Peyer's patch (tissue), 4 donors: ENCODE measurements at regions not wholly inside any gene's neighbourhood (a gene's known extent, or its start where the extent isn't known, plus 50 kb on each side); places are given as distances from the start of the nearest gene placed in this dataset.

Experiments used
- DNase-seq, 3 donors: peaks; one replicate each; pipeline ENCODE4 v3.0.0-alpha.2; 2017 to 2019
- H3K27ac ChIP-seq, 4 donors: fragments of 200-600 bp; sonication (generic); one replicate each; pipeline ENCODE4 v1.5.1; 2016 to 2019
- H3K27me3 ChIP-seq, 2 donors: fragments of 200-600 bp; sonication (generic); one replicate each; pipeline ENCODE4 v1.5.1; 2019
- H3K36me3 ChIP-seq, 3 donors: fragments of 200-600 bp; sonication (generic); one replicate each; pipeline ENCODE4 v1.5.1; 2016 to 2019
- H3K4me1 ChIP-seq, 4 donors: fragments of 200-600 bp; sonication (generic); one replicate each; pipeline ENCODE4 v1.5.1; 2016 to 2019
- H3K4me3 ChIP-seq, 4 donors: fragments of 200-600 bp; sonication (generic); 1 replicate in 3 of 4; 2 replicates in 1 of 4; pipeline ENCODE4 v1.5.1; 2016 to 2019; ENCODE audit warnings: mild to moderate bottlenecking in 1 of 4
- H3K9me3 ChIP-seq, 4 donors: fragments of 200-600 bp; sonication (generic); one replicate each; pipeline ENCODE4 v1.5.1; 2016 to 2019; ENCODE audit warnings: mild to moderate bottlenecking in 1 of 4
- CTCF ChIP-seq, 6 experiments: fragments of 450-650 bp in 4 of 6; fragments of 200-600 bp in 2 of 6; sonication (generic) in 1 of 6; IDR thresholded peaks; one replicate each; pipeline ENCODE4 v1.5.1; 2017 to 2019; ENCODE audit warnings: antibody characterized with exemption in 6 of 6, mild to moderate bottlenecking in 3 of 6, moderate library complexity in 1 of 6
- POLR2A ChIP-seq, 2 donors: fragments of 450-650 bp; IDR thresholded peaks; one replicate each; pipeline ENCODE4 v1.5.1; 2017; ENCODE audit warnings: antibody characterized with exemption in 2 of 2, mild to moderate bottlenecking in 2 of 2, moderate library complexity in 2 of 2

DNA sequence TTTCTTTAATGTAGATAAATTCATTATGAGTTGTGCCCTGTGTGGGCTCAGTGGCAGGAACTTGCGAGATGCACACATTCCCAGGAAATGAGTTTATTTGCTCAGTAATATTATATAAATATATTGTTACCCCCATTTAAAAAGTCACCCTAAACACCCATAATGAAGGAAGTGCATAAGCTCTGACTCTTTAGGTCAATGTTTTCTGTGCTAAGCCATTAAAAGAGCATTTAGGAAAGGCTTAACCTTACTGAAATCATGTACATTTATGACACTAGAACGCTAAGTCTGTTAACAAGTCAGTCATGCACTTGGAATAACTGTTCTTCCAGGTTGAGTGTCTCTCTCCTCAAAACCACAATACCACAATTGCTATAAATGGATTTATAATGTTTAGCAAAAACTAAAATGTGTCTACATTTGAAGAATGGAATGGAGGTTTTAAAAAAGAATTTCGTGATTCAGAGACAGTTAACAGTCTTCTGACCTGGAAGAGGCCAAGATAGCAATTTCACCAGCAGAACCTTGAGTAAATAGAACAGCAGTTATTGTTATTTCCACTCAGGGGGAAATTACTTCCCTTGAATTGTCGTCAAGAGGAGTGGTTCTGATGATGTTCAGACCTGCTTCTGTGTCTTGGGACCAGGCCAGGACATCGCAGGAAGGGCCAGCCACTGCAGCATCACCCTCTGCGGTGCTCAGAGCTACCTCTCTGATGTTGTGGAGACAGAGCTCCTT lies 91.1 kb upstream of the VEGFC start:
- H3K4me1 ChIP-seq, result no peaks in the 10 kb centered on the region
- DNase-seq, result no peak
- peaks cover 0 to 3% (median 0%) of the 10 kb centered on the region in 4 donors for H3K9me3 ChIP-seq
- H3K36me3 ChIP-seq, result no peaks in the 10 kb centered on the region
- no peak for TF ChIP-seq CTCF (IDR thresholded peaks at IDR 0.05)
- TF ChIP-seq POLR2A (IDR thresholded peaks at IDR 0.05), result no peak
- H3K27me3 ChIP-seq, result no peaks in the 10 kb centered on the region
- no peak overlapping the region for H3K4me3 ChIP-seq
- no peak overlapping the region for H3K27ac ChIP-seq

GRCh38 chr4:176885224-176885623 lies 92.5 kb upstream of the VEGFC start:
- H3K9me3 ChIP-seq, result peaks cover 0 to 3% (median 0%) of the 10 kb centered on the region in 4 donors
- H3K36me3 ChIP-seq, result no peaks in the 10 kb centered on the region
- no peak overlapping the region for H3K27ac ChIP-seq
- TF ChIP-seq POLR2A (IDR thresholded peaks at IDR 0.05), result no peak
- no peak for TF ChIP-seq CTCF (IDR thresholded peaks at IDR 0.05)
- H3K27me3 ChIP-seq, result no peaks in the 10 kb centered on the region
- H3K4me3 ChIP-seq, result no peak overlapping the region
- no peaks in the 10 kb centered on the region for H3K4me1 ChIP-seq
- no peak for DNase-seq

- Histone ChIP-seq H3K27ac (no peak overlapping the region), H3K27me3 (no peaks in the 10 kb centered on the region), H3K4me1 (no peaks in the 10 kb centered on the region), H3K9me3 (peaks cover 0 to 3% (median 0%) of the 10 kb centered on the region in 4 donors), H3K36me3 (no peaks in the 10 kb centered on the region), H3K4me3 (no peak overlapping the region)
- TF ChIP-seq POLR2A (IDR thresholded peaks at IDR 0.05) (no peak), CTCF (IDR thresholded peaks at IDR 0.05) (no peak)
- no peak for DNase-seq
Measured at GRCh38 chr4:176886135-176886534, 93.4 kb upstream of the VEGFC start.

DNA sequence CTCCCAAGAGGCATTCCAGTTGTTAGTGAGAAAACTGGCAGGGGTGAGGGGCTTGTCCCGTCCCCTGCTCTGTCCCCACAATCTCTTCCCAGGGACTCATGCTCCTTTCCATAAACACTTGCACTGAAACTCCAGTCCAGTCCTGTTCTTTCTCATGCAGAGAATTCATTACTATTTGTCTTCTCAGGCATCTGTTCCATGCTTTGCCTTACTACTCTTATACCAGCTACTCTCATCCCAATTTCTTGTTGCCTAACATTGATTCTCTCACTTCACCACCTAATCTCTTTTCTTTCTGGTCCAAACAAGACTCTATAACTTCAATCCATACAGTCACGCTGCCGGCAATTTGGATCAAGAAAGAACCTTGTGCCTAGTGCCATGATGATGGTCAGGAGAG lies 97.1 kb upstream of the VEGFC start:
- Histone ChIP-seq H3K4me3 (no peak overlapping the region), H3K36me3 (no peaks in the 10 kb centered on the region), H3K27me3 (no peaks in the 10 kb centered on the region), H3K9me3 (no peaks in the 10 kb centered on the region), H3K27ac (no peak overlapping the region), H3K4me1 (no peaks in the 10 kb centered on the region)
- no peak for TF ChIP-seq POLR2A (IDR thresholded peaks at IDR 0.05)
- no peak for TF ChIP-seq CTCF (IDR thresholded peaks at IDR 0.05)
- no peak for DNase-seq

DNA sequence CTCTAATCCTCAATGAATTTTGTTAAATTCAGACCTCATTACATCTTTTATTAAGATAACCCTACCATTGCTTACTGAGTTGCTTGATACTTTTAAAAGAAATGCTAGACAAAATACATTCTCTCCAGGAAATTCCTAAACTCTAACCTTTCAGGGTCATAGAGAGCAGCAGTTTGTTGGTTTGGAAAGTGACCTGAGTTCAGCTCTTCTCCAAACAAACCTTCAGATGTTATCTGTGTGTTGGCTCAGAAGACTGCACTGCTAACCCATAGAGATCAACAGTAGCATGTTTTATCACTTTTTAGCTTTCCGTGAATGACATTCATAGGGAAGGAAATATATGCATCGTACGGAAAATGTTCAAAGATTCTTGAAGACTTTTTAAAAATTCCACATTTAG lies 101.8 kb upstream of the VEGFC start:
- no peak for TF ChIP-seq POLR2A (IDR thresholded peaks at IDR 0.05)
- TF ChIP-seq CTCF (IDR thresholded peaks at IDR 0.05), result no peak
- Histone ChIP-seq H3K4me1 (no peaks in the 10 kb centered on the region), H3K27me3 (no peaks in the 10 kb centered on the region), H3K36me3 (no peaks in the 10 kb centered on the region), H3K9me3 (no peaks in the 10 kb centered on the region), H3K4me3 (no peak overlapping the region), H3K27ac (no peak overlapping the region)
- DNase-seq, result no peak
